ENCODE measurements at regions not wholly inside any gene's neighbourhood (a gene's known extent, or its start where the extent isn't known, plus 50 kb on each side); places are given as distances from the start of the nearest gene placed in this dataset.
"Not testable (repeated sequence)": the region's sequence is repeated elsewhere in the genome, so short reads cannot be mapped to it uniquely, and the experiment has no call there.

- no peak for DNase-seq
Observed at GRCh38 chr10:130352291-130352645, 216.1 kb downstream of the GLRX3 start.

- no peak for DNase-seq
Observed at GRCh38 chr10:130353928-130354572, 217.9 kb downstream of the GLRX3 start.

DNA sequence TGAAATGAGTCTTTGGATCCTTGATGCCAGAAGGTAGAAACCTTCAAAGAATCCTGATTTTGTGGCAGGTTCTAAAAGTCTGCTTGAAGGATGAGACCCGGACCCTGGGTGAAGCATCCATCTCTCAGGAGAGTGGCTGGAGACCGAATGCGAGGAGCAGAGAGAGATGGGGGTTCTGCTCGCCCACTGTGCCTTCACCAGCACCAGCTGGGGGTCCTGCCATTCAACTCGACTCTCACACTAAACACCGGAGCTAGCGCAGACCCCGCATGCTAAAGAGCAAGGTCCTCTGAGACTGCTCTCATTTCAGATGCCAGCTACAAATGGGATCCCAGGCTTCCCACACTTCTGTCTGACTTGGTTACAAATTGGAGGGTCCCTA lies 218.4 kb downstream of the GLRX3 start:
- DNase-seq: no peak

DNA sequence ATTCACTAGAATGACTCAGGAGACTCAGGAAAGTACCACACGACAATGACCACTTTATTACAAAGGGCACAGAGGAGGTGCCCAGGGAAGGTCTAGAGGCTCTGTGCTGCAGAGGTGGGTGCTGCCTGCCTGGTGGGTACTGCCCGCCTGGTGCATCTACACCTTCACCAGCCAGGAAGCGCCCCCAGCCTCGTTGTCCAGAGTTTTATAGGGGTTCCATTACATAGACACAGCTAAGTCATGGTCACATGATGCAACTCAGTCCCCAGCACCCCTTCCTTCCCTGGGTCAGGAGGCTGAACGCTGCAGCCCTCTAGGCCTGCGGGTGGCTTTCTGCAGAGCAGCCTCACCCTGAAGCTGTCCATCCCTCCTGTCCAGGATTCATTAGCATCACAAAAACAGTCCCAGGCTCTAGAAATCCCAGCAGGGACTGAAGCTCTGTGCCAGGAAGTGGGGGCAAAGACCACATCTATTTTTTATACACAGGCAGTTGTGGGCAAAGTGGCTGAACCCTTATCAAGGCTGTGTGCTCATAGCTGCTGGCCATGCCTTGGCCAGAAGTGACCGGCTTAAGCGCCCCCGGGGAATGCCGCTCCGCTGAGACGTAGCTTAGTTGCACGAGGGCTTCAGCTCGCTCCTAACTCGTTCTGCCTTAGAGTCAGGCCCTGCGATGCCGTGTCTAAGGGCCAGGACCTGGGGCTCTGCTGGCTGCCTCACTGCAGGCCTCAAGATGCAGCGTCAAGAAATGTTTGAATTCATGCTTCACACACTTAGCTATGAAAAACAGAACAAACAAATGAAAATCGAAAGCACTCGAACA lies 219.0 kb downstream of the GLRX3 start:
- DNase-seq: no peak

- DNase-seq: not testable (repeated sequence)
Observed at GRCh38 chr10:130356429-130356828, 220.2 kb downstream of the GLRX3 start.

GRCh38 chr10:130357226-130357625 lies 221.0 kb downstream of the GLRX3 start:
- no peak for DNase-seq

GRCh38 chr10:130357951-130358350 lies 221.8 kb downstream of the GLRX3 start:
- no peak for DNase-seq

GRCh38 chr10:130358981-130359650 lies 222.9 kb downstream of the GLRX3 start:
- no peak for DNase-seq

DNA sequence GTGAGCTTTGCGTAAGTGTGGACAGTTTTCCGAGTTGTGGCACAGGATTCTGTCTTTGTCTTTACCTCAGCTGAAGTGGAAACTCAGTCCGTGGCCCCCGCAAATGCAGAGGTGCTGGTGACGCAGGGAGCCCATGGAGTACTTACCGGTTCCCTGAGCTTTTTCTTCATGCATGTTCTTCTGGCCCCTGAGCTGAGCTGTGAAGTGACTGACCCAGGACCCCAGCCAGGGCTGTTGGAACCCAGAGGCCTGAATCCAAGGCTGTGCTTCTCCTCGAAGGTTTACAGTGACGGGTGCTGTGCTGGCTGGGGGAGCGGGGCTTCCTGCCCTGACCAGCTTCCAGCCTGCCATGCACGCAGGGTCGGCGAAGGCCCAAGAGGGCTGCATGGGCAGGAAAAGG lies 223.5 kb downstream of the GLRX3 start:
- DNase-seq: no peak

DNA sequence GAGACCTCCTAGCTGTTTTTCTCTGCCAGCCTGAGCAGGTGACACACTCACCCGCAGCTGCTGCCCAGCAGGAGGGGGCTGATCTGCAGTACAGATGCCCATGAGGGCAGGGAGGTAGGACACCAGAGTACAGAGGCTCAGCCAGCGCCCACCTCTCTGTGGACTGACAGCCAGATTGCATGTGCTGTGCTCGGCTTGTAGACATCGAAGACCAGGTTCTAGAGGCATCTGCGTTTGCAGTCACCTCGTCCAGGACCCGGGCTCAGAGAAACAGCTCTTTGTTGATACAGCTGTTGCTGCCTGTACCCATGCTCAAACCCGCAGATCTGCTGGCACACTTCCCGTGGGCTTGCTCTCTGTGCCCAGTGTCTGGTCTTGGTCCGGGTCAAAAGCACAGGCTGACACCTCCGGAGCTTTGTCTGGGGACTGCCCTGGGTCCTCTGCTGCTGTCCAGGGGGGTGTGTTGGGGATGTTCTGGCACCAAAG lies 224.7 kb downstream of the GLRX3 start:
- DNase-seq: no peak

GRCh38 chr10:130361351-130362105 lies 225.3 kb downstream of the GLRX3 start:
- no peak for DNase-seq

- DNase-seq: no peak
Observed at GRCh38 chr10:130362308-130362761, 226.1 kb downstream of the GLRX3 start.

GRCh38 chr10:130363051-130363450 lies 226.9 kb downstream of the GLRX3 start:
- DNase-seq: no peak

DNA sequence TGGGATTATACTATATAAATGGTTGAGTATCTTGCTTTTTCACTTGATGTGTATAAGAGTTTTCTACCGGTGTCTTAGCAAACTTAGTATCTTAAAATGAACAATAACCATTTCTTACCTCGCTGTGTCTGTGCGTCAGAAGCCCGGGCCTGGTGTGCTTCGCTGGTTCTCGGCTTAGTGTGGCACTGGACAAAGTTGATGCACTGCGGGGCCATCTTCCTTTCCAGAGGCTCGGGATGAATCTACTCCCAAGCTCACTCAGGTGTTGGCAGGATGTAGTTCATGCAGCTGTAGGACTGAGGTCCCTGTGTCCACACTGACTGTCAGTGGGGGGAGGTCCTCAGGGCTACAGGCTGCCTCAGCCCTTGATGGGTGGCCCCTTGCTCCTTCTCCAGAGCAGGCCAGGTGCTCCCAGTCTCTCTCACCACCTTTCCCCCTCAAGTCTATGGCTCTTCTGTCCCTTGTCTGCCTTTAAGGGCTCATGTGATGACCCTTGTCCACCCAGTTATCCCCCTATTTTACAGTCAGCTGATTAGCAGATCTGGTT lies 227.8 kb downstream of the GLRX3 start:
- no peak for DNase-seq

- no peak for DNase-seq
Observed at GRCh38 chr10:130364631-130365411, 228.6 kb downstream of the GLRX3 start.

DNA sequence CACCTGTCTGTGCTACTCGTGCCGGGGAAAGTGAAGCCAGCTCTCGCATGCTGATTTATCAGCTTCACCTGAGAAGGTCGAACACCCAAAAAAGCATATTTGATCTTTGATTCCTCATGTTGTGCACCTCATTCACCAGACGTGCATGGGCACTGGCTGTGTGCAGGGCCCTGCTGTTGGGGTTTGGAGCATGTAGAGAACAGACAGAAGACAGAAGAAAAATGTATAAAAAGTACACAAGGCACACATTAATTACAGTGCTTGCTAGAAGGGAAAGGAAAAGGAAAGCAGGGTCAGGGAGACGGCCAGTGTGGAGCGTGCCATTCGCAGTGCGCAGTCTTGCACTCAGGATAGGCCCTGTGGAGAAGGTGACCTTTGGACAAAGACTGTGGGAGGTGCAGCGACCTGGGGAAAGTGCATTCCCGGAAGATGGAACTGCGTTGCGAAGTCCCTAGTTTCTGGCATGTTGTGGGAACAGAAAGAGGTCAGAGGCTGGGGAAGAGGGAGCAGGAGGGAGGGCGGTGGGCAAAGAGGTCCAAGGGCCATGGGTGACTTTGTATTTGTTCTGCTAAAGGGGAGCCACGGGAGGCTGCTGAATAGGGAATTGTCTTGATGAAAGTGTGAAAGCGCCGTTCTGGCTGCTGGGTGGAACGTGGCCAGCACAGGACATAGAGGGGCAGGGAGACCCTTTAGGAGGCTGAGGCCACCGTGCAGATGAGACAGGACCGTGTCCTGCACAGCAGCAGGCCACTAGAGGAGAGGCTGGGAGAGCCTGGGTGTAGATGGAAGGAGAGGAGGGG lies 232.8 kb downstream of the GLRX3 start:
- DNase-seq: no peak

DNA sequence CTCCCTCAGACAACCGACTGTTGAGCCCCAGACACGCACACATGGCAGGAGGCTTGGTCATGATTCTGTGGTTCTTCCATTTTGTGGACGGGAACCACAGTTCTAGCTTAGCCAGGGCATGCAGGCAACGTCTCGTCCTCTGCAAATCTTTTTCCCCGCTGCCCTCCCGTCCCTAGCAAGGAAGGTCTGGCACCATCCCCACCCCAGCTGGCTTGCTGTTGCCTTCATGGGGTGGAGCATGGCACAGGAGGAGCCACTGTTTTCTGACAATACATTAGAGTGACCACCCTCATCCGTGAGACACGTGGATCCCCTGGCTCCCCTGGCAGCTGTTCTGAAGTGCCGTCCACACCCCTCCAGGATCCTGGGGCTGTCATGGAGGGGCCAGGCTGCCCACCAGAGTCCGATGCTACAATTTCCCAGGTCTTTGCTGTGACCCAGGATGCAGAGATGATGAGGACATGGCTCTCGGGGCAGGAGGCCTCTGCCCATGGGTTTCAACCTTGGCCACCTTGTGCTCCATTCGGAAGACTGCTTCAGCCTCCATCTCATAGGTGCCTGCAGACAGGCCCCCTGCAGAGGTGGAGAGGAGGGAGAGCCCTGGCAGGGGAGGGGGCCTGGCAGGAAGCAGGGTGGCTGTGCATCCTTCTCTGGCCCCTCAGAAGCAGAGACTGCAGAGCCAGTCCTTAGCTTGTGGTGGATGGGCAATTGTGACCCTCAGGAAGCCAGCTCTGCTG lies 233.6 kb downstream of the GLRX3 start:
- no peak for DNase-seq

DNA sequence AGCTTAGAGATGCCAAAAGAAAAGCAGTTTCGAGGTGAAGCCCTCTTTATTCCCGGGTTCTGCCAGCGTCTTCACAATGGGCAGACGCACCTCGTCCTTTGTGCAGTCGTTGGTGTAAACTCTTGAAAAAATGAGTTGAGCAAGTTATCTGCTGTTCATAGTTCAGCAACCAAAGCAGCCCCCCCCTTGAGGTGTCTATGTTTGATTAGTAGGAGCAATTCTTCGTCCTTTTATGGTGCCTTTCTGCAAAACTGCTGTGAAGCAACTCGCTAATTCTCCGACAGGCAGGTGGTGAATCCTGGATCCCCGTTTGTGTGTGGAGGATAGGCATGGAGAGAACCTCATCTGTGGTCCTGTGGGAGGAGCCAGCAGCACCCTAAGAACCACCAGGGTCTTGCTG lies 234.5 kb downstream of the GLRX3 start:
- DNase-seq: no peak

DNA sequence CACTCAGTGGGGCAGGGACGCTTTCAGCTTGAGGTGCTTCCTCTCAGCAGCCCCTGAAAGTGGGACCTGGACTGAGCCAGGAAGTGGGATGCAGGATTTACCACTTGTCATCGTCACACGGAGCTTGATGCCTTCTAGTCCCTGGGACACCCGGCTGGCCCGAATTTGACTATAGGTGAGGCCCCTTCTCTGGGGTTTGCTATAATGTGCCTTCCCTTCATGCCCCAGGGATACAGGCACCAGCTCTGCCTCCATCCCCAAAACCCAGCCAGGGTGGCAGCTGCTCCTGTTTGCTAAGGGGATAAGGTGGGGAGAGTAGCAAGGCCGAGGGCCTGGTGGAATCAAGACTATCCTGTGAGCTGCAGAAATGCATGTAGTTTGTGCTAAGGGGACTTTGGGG lies 235.0 kb downstream of the GLRX3 start:
- no peak for DNase-seq

DNA sequence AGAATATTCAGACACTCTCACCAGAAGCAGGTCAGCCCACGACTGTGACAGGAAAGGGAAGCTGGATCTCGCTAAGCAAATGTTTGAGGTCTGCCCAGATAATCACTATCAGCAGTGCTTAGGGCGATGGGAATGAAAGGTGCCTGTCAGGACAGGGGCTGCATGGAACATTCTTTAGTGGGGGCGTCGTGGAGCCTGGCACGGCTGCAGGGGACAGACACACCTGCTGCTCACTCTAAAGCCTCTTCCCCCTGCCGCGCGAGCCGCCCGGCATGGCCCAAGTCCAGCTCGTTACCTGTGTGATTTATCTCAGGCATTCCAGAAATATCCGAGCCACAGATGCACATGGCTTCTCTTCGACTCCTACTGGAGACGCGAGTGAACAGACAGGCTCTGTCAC lies 235.5 kb downstream of the GLRX3 start:
- DNase-seq: no peak

Measured in activated CD4-positive, alpha-beta T cell treated with anti-CD3 and anti-CD28 coated beads, Interleukin-2, amount 50 U/mL, for 48 hours (primary cell).